Stimulated activated CD4-positive, alpha-beta T cell treated with anti-CD3 and anti-CD28 coated beads, Interleukin-1b, Interleukin-23, amount 100 ng/mL, for 48 hours (primary cell): ENCODE measurements at regions not wholly inside any gene's neighbourhood (a gene's known extent, or its start where the extent isn't known, plus 50 kb on each side); places are given as distances from the start of the nearest gene placed in this dataset.
"Not testable (repeated sequence)": the region's sequence is repeated elsewhere in the genome, so short reads cannot be mapped to it uniquely, and the experiment has no call there.

Source experiments
- DNase-seq: peaks from one replicate; pipeline ENCODE4 v3.0.0-alpha.2; 2020

- peak; percentile 40 for DNase-seq
Measured at GRCh38 chr6:169868458-169868857, 117.0 kb downstream of the ERMARD start.

- no peak for DNase-seq
Measured at GRCh38 chr6:169867751-169868191, 116.3 kb downstream of the ERMARD start.

GRCh38 chr6:169866668-169867521 is 115.5 kb downstream of the ERMARD start:
- no peak for DNase-seq

- no peak for DNase-seq
Measured at GRCh38 chr6:169866140-169866534, 114.7 kb downstream of the ERMARD start.

- no peak for DNase-seq
Measured at GRCh38 chr6:169865346-169866139, 114.1 kb downstream of the ERMARD start.

- no peak for DNase-seq
Measured at GRCh38 chr6:169864148-169865020, 113.0 kb downstream of the ERMARD start.

- no peak for DNase-seq
Measured at GRCh38 chr6:169863710-169864109, 112.3 kb downstream of the ERMARD start.

- DNase-seq, result no peak
Measured at GRCh38 chr6:169862892-169863525, 111.6 kb downstream of the ERMARD start.

GRCh38 chr6:169862043-169862891 is 110.8 kb downstream of the ERMARD start:
- no peak for DNase-seq

GRCh38 chr6:169861431-169862042 is 110.1 kb downstream of the ERMARD start:
- no peak for DNase-seq

- no peak for DNase-seq
Measured at GRCh38 chr6:169859978-169860703, 108.7 kb downstream of the ERMARD start.

GRCh38 chr6:169859401-169859977 is 108.1 kb downstream of the ERMARD start:
- DNase-seq, result no peak

GRCh38 chr6:169858935-169859351 is 107.5 kb downstream of the ERMARD start:
- no peak for DNase-seq

- no peak for DNase-seq
Measured at GRCh38 chr6:169858293-169858934, 107.0 kb downstream of the ERMARD start.

GRCh38 chr6:169857343-169858292 is 106.2 kb downstream of the ERMARD start:
- no peak for DNase-seq

- not testable (repeated sequence) for DNase-seq
Measured at GRCh38 chr6:169856442-169857342, 105.3 kb downstream of the ERMARD start.

- DNase-seq, result no peak
Measured at GRCh38 chr6:169854813-169855212, 103.4 kb downstream of the ERMARD start.
